HG03064 (cell line): ENCODE measurements at regions not wholly inside any gene's neighbourhood (a gene's known extent, or its start where the extent isn't known, plus 50 kb on each side); places are given as distances from the start of the nearest gene placed in this dataset.

Source experiments
- ATAC-seq: cut with Tn5 transposase; IDR thresholded peaks from one replicate; pipeline ENCODE4 v1.9.1; 2021; ENCODE audit warnings: low read depth; ENCODE audit not compliant: unreplicated experiment

- no peak for ATAC-seq
These were observed 159.9 kb downstream of the KLF13 start for GRCh38 chr15:31486506-31486905.

- ATAC-seq: no peak
These were observed 160.5 kb downstream of the KLF13 start for GRCh38 chr15:31486906-31487695.

GRCh38 chr15:31487811-31488436 lies 161.3 kb downstream of the KLF13 start:
- no peak for ATAC-seq

- ATAC-seq: no peak
These were observed 162.0 kb downstream of the KLF13 start for GRCh38 chr15:31488437-31489204.

- no peak for ATAC-seq
These were observed 162.6 kb downstream of the KLF13 start for GRCh38 chr15:31489281-31489680.

- ATAC-seq: no peak
These were observed 163.4 kb downstream of the KLF13 start for GRCh38 chr15:31489801-31490646.

- no peak for ATAC-seq
These were observed 168.2 kb downstream of the KLF13 start for GRCh38 chr15:31494786-31495185.

- ATAC-seq: no peak
These were observed 168.6 kb downstream of the KLF13 start for GRCh38 chr15:31495281-31495680.

GRCh38 chr15:31497838-31498237 lies 171.2 kb downstream of the KLF13 start:
- no peak for ATAC-seq

- ATAC-seq: no peak
These were observed 171.7 kb downstream of the KLF13 start for GRCh38 chr15:31498329-31498728.

- ATAC-seq: no peak
These were observed 172.1 kb downstream of the KLF13 start for GRCh38 chr15:31498756-31499155.

GRCh38 chr15:31499236-31499952 lies 172.8 kb downstream of the KLF13 start:
- ATAC-seq: no peak

- ATAC-seq: no peak
These were observed 173.5 kb downstream of the KLF13 start for GRCh38 chr15:31499953-31500765.

- no peak for ATAC-seq
These were observed 174.3 kb downstream of the KLF13 start for GRCh38 chr15:31500766-31501449.

- ATAC-seq: no peak
These were observed 175.0 kb downstream of the KLF13 start for GRCh38 chr15:31501536-31502157.

GRCh38 chr15:31502541-31503229 lies 176.1 kb downstream of the KLF13 start:
- ATAC-seq: no peak

- no peak for ATAC-seq
These were observed 176.6 kb downstream of the KLF13 start for GRCh38 chr15:31503256-31503655.
